GM11168 (cell line): ENCODE measurements at regions not wholly inside any gene's neighbourhood (a gene's known extent, or its start where the extent isn't known, plus 50 kb on each side); places are given as distances from the start of the nearest gene placed in this dataset.

Experiments used
- in situ Hi-C: fragments of 300-500 bp; cut with MboI; formaldehyde crosslinking; loops from one replicate; pipeline ENCODE4 v1.12.0; 2022; ENCODE audit warnings: low sequenced_read_pairs; ENCODE audit not compliant: unreplicated experiment

GRCh38 chr3:140809316-140809715 lies 131.5 kb downstream of the TRIM42 start:
- in situ Hi-C loops = no loop called here

- in situ Hi-C loops = no loop called here
These were observed 125.1 kb upstream of the SLC25A36 start for GRCh38 chr3:140816372-140817195.

- in situ Hi-C loops = no loop called here
These were observed 120.1 kb upstream of the SLC25A36 start for GRCh38 chr3:140821493-140821892.

- in situ Hi-C loops = no loop called here
These were observed 119.1 kb upstream of the SLC25A36 start for GRCh38 chr3:140822401-140823047.

GRCh38 chr3:140823106-140823505 lies 118.5 kb upstream of the SLC25A36 start:
- in situ Hi-C loops = no loop called here

- in situ Hi-C loops = no loop called here
These were observed 113.7 kb upstream of the SLC25A36 start for GRCh38 chr3:140827894-140828293.

GRCh38 chr3:140828585-140828984 lies 113.1 kb upstream of the SLC25A36 start:
- in situ Hi-C loops = no loop called here

- in situ Hi-C loops = no loop called here
These were observed 111.8 kb upstream of the SLC25A36 start for GRCh38 chr3:140829796-140830195.

GRCh38 chr3:140830391-140830790 lies 111.2 kb upstream of the SLC25A36 start:
- in situ Hi-C loops = no loop called here

- in situ Hi-C loops = no loop called here
These were observed 108.8 kb upstream of the SLC25A36 start for GRCh38 chr3:140832883-140833282.

GRCh38 chr3:140834266-140835037 lies 107.2 kb upstream of the SLC25A36 start:
- in situ Hi-C loops = no loop called here

GRCh38 chr3:140842984-140843649 lies 98.5 kb upstream of the SLC25A36 start:
- in situ Hi-C loops = loop anchor here (10.0 kb wide), 1 partner anchor 208 kb away; no protein-coding TSS in a partner anchor

- in situ Hi-C loops = loop anchor here (10.0 kb wide), 1 partner anchor 209 kb away; no protein-coding TSS in a partner anchor
These were observed 98.0 kb upstream of the SLC25A36 start for GRCh38 chr3:140843656-140844055.

GRCh38 chr3:140844072-140844471 lies 97.6 kb upstream of the SLC25A36 start:
- in situ Hi-C loops = loop anchor here (10.0 kb wide), 1 partner anchor 209 kb away; no protein-coding TSS in a partner anchor

- in situ Hi-C loops = loop anchor here (10.0 kb wide), 1 partner anchor 211 kb away; no protein-coding TSS in a partner anchor
These were observed 95.8 kb upstream of the SLC25A36 start for GRCh38 chr3:140845882-140846281.

GRCh38 chr3:140848666-140849065 lies 93.0 kb upstream of the SLC25A36 start:
- in situ Hi-C loops = loop anchor here (10.0 kb wide), 1 partner anchor 214 kb away; no protein-coding TSS in a partner anchor

- in situ Hi-C loops = no loop called here
These were observed 91.3 kb upstream of the SLC25A36 start for GRCh38 chr3:140850210-140850955.

- in situ Hi-C loops = no loop called here
These were observed 86.7 kb upstream of the SLC25A36 start for GRCh38 chr3:140854961-140855360.

GRCh38 chr3:140856905-140857304 lies 84.7 kb upstream of the SLC25A36 start:
- in situ Hi-C loops = no loop called here
